ENCODE measurements at regions not wholly inside any gene's neighbourhood (a gene's known extent, or its start where the extent isn't known, plus 50 kb on each side); places are given as distances from the start of the nearest gene placed in this dataset.

DNA sequence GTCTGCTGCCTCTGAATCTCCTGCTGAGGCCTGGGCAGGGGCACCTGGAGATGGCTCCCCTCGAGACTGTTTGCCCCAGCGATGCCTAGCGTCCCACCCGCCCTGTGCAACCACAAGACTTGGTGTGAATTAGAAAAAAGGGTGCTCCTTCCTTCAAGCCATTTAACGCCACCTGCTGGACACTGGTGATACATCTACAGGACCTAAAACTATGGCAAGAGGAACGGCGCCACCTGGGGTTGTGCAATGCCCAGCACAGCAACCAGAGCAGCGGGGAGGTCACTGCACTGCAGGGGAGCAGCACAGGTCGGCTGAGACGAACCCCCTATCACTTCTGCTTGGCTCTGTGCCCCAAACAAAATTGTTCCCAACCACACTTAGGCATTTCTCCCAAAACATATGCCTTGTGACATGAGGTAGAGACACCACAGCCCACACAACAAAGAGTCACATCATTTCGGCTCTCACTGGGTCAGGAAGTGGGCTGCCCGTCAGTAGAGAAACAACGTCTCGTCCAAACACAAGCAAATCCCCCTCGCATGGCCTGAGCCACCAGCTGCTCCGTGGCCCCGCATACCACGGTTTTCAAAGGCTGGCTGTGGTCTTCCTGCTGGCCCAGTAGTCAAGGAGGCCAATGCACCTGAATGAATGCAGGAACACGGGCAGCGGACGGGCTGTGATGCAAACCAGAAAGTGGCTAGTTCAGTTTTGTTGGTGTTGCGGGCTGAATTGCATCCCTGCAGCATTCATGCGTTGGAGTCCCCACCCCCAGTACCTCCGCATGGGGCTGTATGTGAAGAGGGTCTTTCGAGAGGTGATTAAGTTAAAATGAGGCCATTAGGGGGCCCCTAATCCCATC lies 171.9 kb downstream of the SHANK2 start:
- Histone ChIP-seq H3K4me3 (ENCODE audit: low read depth in 2 of 2, low read length in 2 of 2) (no peak overlapping the region), H3K27ac (ENCODE audit: low read length) (no peak overlapping the region), H3K9me3 (ENCODE audit: control insufficient read depth, insufficient read depth, low read depth, low read length) (no peaks in the 10 kb centered on the region), H3K4me1 (ENCODE audit: control insufficient read depth, insufficient read depth, low read length) (no peaks in the 10 kb centered on the region), H3K36me3 (ENCODE audit: control insufficient read depth, insufficient read depth, low read length) (no peaks in the 10 kb centered on the region), H3K27me3 (ENCODE audit: control insufficient read depth, insufficient read depth, low read length) (no peaks in the 10 kb centered on the region)
- in situ Hi-C loops (cut with HindIII; ENCODE audit: low pct_unique_long_range_greater_than_20kb, low sequenced_read_pairs): no loop called here
- DNase-seq (ENCODE audit: low read depth, low spot score): peak; percentile 59
- ChIA-PET CTCF (no interaction called here), POLR2A (no interaction called here)
- ATAC-seq: peak; percentile 91
- intact Hi-C loops (cut with micrococcal nuclease; ENCODE audit: unreplicated experiment): loop anchor here (1.0 to 5.0 kb wide), 2 partner anchors 263 to 613 kb away; no protein-coding TSS in a partner anchor
- TF ChIP-seq SIN3A (IDR thresholded peaks at IDR 0.05; ENCODE audit: borderline replicate concordance, insufficient read depth, low read depth, low read length): no peak
- TF ChIP-seq POLR2AphosphoS5 (IDR thresholded peaks at IDR 0.05; ENCODE audit: low read depth, low read length): no peak
- no peak for TF ChIP-seq TCF7L2 (IDR thresholded peaks at IDR 0.05; ENCODE audit: low read depth, low read length)
- TF ChIP-seq, protein P1, sequence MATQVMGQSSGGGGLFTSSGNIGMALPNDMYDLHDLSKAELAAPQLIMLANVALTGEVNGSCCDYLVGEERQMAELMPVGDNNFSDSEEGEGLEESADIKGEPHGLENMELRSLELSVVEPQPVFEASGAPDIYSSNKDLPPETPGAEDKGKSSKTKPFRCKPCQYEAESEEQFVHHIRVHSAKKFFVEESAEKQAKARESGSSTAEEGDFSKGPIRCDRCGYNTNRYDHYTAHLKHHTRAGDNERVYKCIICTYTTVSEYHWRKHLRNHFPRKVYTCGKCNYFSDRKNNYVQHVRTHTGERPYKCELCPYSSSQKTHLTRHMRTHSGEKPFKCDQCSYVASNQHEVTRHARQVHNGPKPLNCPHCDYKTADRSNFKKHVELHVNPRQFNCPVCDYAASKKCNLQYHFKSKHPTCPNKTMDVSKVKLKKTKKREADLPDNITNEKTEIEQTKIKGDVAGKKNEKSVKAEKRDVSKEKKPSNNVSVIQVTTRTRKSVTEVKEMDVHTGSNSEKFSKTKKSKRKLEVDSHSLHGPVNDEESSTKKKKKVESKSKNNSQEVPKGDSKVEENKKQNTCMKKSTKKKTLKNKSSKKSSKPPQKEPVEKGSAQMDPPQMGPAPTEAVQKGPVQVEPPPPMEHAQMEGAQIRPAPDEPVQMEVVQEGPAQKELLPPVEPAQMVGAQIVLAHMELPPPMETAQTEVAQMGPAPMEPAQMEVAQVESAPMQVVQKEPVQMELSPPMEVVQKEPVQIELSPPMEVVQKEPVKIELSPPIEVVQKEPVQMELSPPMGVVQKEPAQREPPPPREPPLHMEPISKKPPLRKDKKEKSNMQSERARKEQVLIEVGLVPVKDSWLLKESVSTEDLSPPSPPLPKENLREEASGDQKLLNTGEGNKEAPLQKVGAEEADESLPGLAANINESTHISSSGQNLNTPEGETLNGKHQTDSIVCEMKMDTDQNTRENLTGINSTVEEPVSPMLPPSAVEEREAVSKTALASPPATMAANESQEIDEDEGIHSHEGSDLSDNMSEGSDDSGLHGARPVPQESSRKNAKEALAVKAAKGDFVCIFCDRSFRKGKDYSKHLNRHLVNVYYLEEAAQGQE (IDR thresholded peaks at IDR 0.05; ENCODE audit: insufficient read depth in 1 of 2, low read depth in 2 of 2, low read length in 1 of 2): 0 out of 4 replicates have a peak, but pooled peaks of 1 of the 2 experiments have one; percentile 10
- TF ChIP-seq, protein P2, sequence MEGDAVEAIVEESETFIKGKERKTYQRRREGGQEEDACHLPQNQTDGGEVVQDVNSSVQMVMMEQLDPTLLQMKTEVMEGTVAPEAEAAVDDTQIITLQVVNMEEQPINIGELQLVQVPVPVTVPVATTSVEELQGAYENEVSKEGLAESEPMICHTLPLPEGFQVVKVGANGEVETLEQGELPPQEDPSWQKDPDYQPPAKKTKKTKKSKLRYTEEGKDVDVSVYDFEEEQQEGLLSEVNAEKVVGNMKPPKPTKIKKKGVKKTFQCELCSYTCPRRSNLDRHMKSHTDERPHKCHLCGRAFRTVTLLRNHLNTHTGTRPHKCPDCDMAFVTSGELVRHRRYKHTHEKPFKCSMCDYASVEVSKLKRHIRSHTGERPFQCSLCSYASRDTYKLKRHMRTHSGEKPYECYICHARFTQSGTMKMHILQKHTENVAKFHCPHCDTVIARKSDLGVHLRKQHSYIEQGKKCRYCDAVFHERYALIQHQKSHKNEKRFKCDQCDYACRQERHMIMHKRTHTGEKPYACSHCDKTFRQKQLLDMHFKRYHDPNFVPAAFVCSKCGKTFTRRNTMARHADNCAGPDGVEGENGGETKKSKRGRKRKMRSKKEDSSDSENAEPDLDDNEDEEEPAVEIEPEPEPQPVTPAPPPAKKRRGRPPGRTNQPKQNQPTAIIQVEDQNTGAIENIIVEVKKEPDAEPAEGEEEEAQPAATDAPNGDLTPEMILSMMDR (IDR thresholded peaks at IDR 0.05): peak; percentile 97
- BruUV-seq (replicated peaks): no TSS peak

DNA sequence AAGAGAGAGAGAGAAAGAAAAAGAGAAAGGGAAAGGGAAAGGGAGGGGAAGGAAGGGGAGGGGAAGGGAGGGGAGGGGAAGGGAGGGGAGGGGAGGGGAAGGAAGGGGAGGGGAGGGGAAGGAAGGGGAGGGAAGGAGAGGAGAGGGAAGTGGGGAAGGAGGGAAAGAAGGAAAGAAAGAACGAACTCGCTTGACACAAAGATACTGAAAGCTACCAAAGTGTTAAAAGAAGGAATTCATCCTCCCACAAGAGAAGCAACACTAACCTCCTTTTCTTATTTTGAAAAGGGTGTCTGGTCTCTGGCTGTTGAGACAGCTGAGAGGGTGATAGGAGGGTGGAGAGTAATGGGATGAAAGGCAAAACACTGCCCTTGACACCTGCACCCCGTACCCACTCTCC lies 172.6 kb downstream of the SHANK2 start:
- H3K27ac ChIP-seq (ENCODE audit: low read length): no peak overlapping the region
- in situ Hi-C loops (cut with HindIII; ENCODE audit: low pct_unique_long_range_greater_than_20kb, low sequenced_read_pairs) (no loop called here), intact Hi-C loops (cut with micrococcal nuclease; ENCODE audit: unreplicated experiment) (loop anchor here (1.0 to 5.0 kb wide), 2 partner anchors 262 to 612 kb away; no protein-coding TSS in a partner anchor)
- DNase-seq (ENCODE audit: low read depth, low spot score) (no peak), ATAC-seq (peak; percentile 19; the same call in 1 of the 2 replicates)
- BruUV-seq (replicated peaks): no TSS peak
- POLR2A ChIA-PET: no interaction called here
- no peaks in the 10 kb centered on the region for H3K4me1 ChIP-seq (ENCODE audit: control insufficient read depth, insufficient read depth, low read length)
- H3K27me3 ChIP-seq (ENCODE audit: control insufficient read depth, insufficient read depth, low read length): no peaks in the 10 kb centered on the region
- TF ChIP-seq SIN3A (IDR thresholded peaks at IDR 0.05; ENCODE audit: borderline replicate concordance, insufficient read depth, low read depth, low read length) (no peak), TCF7L2 (IDR thresholded peaks at IDR 0.05; ENCODE audit: low read depth, low read length) (no peak), POLR2AphosphoS5 (IDR thresholded peaks at IDR 0.05; ENCODE audit: low read depth, low read length) (no peak)
- TF ChIP-seq, protein P1 (IDR thresholded peaks at IDR 0.05; ENCODE audit: insufficient read depth in 1 of 2, low read depth in 2 of 2, low read length in 1 of 2): no peak
- TF ChIP-seq, protein P2 (IDR thresholded peaks at IDR 0.05): no peak
- H3K36me3 ChIP-seq (ENCODE audit: control insufficient read depth, insufficient read depth, low read length): no peaks in the 10 kb centered on the region
- CTCF ChIA-PET: no interaction called here
- no peak overlapping the region for H3K4me3 ChIP-seq (ENCODE audit: low read depth in 2 of 2, low read length in 2 of 2)
- H3K9me3 ChIP-seq (ENCODE audit: control insufficient read depth, insufficient read depth, low read depth, low read length): no peaks in the 10 kb centered on the region
